HG03135 (cell line): ENCODE measurements at regions not wholly inside any gene's neighbourhood (a gene's known extent, or its start where the extent isn't known, plus 50 kb on each side); places are given as distances from the start of the nearest gene placed in this dataset.
"Not testable (repeated sequence)": the region's sequence is repeated elsewhere in the genome, so short reads cannot be mapped to it uniquely, and the experiment has no call there.

Experiments used
- ATAC-seq: cut with Tn5 transposase; IDR thresholded peaks from one replicate; pipeline ENCODE4 v1.9.1; 2021; ENCODE audit warnings: mild to moderate bottlenecking, moderate library complexity; ENCODE audit not compliant: unreplicated experiment

GRCh38 chr13:32828711-32829110, 187.5 kb upstream of the KL start:
- ATAC-seq, result no peak

GRCh38 chr13:32829269-32829668, 187.0 kb upstream of the KL start:
- ATAC-seq, result no peak

- ATAC-seq, result no peak
Observed at GRCh38 chr13:32829676-32830335, 186.4 kb upstream of the KL start.

- ATAC-seq, result no peak
Observed at GRCh38 chr13:32830336-32831031, 185.7 kb upstream of the KL start.

GRCh38 chr13:32837307-32837972, 178.8 kb upstream of the KL start:
- ATAC-seq, result no peak

- ATAC-seq, result no peak
Observed at GRCh38 chr13:32837973-32838927, 178.0 kb upstream of the KL start.

GRCh38 chr13:32838945-32839344, 177.3 kb upstream of the KL start:
- peak; percentile 87 for ATAC-seq

- no peak for ATAC-seq
Observed at GRCh38 chr13:32840113-32840512, 176.1 kb upstream of the KL start.

- ATAC-seq, result no peak
Observed at GRCh38 chr13:32840989-32841713, 175.1 kb upstream of the KL start.

GRCh38 chr13:32845952-32846950, 170.0 kb upstream of the KL start:
- ATAC-seq, result no peak

- ATAC-seq, result not testable (repeated sequence)
Observed at GRCh38 chr13:32847976-32848375, 168.2 kb upstream of the KL start.

- ATAC-seq, result no peak
Observed at GRCh38 chr13:32849369-32849768, 166.9 kb upstream of the KL start.

- ATAC-seq, result no peak
Observed at GRCh38 chr13:32850316-32851052, 165.7 kb upstream of the KL start.

- ATAC-seq, result no peak
Observed at GRCh38 chr13:32851083-32852069, 164.8 kb upstream of the KL start.

GRCh38 chr13:32852526-32852925, 163.7 kb upstream of the KL start:
- no peak for ATAC-seq

GRCh38 chr13:32857077-32857476, 159.1 kb upstream of the KL start:
- no peak for ATAC-seq

GRCh38 chr13:32857689-32858088, 158.5 kb upstream of the KL start:
- ATAC-seq, result no peak
